HG03025 (cell line): ENCODE measurements at regions not wholly inside any gene's neighbourhood (a gene's known extent, or its start where the extent isn't known, plus 50 kb on each side); places are given as distances from the start of the nearest gene placed in this dataset.
"Not testable (repeated sequence)": the region's sequence is repeated elsewhere in the genome, so short reads cannot be mapped to it uniquely, and the experiment has no call there.

ENCODE experiments used
- ATAC-seq: cut with Tn5 transposase; IDR thresholded peaks from one replicate; pipeline ENCODE4 v1.9.1; 2021; ENCODE audit warnings: mild to moderate bottlenecking, moderate library complexity; ENCODE audit not compliant: unreplicated experiment, low FRiP score

GRCh38 chr2:145538661-145539350, 1018.9 kb upstream of the ZEB2 start:
- ATAC-seq, result no peak

- no peak for ATAC-seq
Observed at GRCh38 chr2:145530653-145531052, 1010.7 kb upstream of the ZEB2 start.

GRCh38 chr2:145524836-145525235, 1004.9 kb upstream of the ZEB2 start:
- no peak for ATAC-seq

GRCh38 chr2:145524303-145524702, 1004.4 kb upstream of the ZEB2 start:
- ATAC-seq, result no peak

GRCh38 chr2:145519254-145519653, 999.3 kb upstream of the ZEB2 start:
- not testable (repeated sequence) for ATAC-seq

GRCh38 chr2:145511946-145512345, 992.0 kb upstream of the ZEB2 start:
- no peak for ATAC-seq

- no peak for ATAC-seq
Observed at GRCh38 chr2:145503511-145503910, 983.6 kb upstream of the ZEB2 start.

GRCh38 chr2:145501920-145502319, 982.0 kb upstream of the ZEB2 start:
- ATAC-seq, result no peak

- no peak for ATAC-seq
Observed at GRCh38 chr2:145495590-145495989, 975.7 kb upstream of the ZEB2 start.

GRCh38 chr2:145494441-145494840, 974.5 kb upstream of the ZEB2 start:
- no peak for ATAC-seq

- ATAC-seq, result no peak
Observed at GRCh38 chr2:145488571-145488970, 968.7 kb upstream of the ZEB2 start.

GRCh38 chr2:145484448-145485097, 964.7 kb upstream of the ZEB2 start:
- ATAC-seq, result no peak

GRCh38 chr2:145483854-145484253, 963.9 kb upstream of the ZEB2 start:
- no peak for ATAC-seq

GRCh38 chr2:145481334-145481922, 961.5 kb upstream of the ZEB2 start:
- no peak for ATAC-seq

GRCh38 chr2:145464866-145465265, 944.9 kb upstream of the ZEB2 start:
- ATAC-seq, result no peak

GRCh38 chr2:145460112-145460511, 940.2 kb upstream of the ZEB2 start:
- no peak for ATAC-seq

- no peak for ATAC-seq
Observed at GRCh38 chr2:145431181-145431951, 911.4 kb upstream of the ZEB2 start.

- ATAC-seq, result no peak
Observed at GRCh38 chr2:145423809-145424208, 903.9 kb upstream of the ZEB2 start.

GRCh38 chr2:145422576-145422975, 902.7 kb upstream of the ZEB2 start:
- ATAC-seq, result no peak

GRCh38 chr2:145421841-145422240, 901.9 kb upstream of the ZEB2 start:
- no peak for ATAC-seq

- no peak for ATAC-seq
Observed at GRCh38 chr2:145416640-145417039, 896.7 kb upstream of the ZEB2 start.
